22Rv1 (cell line): ENCODE measurements at regions not wholly inside any gene's neighbourhood (a gene's known extent, or its start where the extent isn't known, plus 50 kb on each side); places are given as distances from the start of the nearest gene placed in this dataset.

Experiments
- H3K27ac ChIP-seq: fragments of 450-650 bp; 2 replicates; pipeline ENCODE4 v1.5.1; 2017
- CTCF ChIP-seq: fragments of 450-650 bp; IDR thresholded peaks from 2 replicates; pipeline ENCODE4 v1.5.1; 2017; ENCODE audit warnings: mild to moderate bottlenecking
- ZFX ChIP-seq: fragments of 450-650 bp; IDR thresholded peaks from 2 replicates; pipeline ENCODE4 v1.6.1; 2017; ENCODE audit warnings: antibody characterized with exemption, borderline replicate concordance

- TF ChIP-seq ZFX (no peak), CTCF (no peak)
- no peak overlapping the region for H3K27ac ChIP-seq
These were observed 194.8 kb upstream of the PRSS16 start for GRCh38 chr6:27052731-27053082.

DNA sequence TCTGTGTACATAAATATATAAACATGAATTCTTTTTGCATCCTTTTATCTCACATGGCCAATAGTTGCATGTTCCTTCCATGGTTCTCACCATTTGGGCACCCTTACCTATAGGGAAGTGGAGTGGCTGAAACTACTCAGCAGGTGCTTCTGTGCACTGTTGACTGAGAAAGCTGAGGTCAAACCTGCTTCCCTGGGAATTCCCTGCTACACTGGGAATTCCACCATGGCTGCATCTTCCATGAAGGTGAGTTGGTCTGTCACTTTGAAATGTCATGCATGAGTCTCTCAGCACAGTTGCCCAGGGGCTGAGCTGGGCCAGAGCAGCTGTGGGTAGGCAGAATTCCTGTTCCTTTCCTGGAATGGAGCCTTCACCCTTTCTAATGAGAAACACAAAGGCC, 193.8 kb upstream of the PRSS16 start:
- TF ChIP-seq CTCF (no peak), ZFX (no peak)
- no peak overlapping the region for H3K27ac ChIP-seq

- H3K27ac ChIP-seq, result no peak overlapping the region
- TF ChIP-seq ZFX (no peak), CTCF (no peak)
These were observed 190.9 kb upstream of the PRSS16 start for GRCh38 chr6:27056615-27057014.

DNA sequence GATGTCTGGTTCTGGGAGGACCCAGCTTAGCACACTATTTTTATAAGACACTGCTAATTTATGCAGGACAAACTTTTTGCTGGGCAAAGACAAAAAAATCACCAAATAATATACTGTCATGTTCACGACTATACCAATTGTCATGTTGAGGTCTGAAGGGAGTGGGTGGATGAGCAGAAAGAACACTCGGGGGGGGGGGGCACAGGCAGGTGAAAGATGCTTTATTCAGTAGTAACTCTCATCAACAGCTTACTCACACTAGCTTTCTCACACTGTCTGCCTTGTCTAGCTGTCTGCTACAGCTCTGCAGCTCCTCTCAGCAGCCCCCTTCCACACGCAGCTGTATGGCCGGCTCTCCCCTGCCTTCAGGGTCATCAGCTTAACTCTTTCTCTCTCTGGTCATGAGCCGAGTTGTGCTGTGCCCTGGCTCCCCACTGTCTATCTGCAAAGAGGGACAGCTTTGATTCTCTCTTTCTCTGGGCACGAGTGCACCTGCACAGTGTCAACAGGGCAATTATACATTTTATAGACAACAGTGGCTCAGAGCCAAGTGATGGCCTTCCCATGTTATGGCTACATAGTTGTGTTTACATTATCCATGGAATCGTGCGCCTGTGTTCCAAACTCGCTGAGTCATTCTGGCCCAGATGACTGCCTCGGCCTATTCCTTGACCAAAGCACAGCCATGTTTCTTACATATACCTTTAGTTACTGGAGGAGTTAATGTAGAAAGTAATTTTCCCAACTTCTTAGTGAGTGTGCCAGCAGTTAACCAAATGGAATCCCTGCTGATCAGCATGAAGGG, 187.7 kb upstream of the PRSS16 start:
- TF ChIP-seq CTCF (no peak), ZFX (no peak)
- H3K27ac ChIP-seq, result peak overlapping the region; percentile 51

DNA sequence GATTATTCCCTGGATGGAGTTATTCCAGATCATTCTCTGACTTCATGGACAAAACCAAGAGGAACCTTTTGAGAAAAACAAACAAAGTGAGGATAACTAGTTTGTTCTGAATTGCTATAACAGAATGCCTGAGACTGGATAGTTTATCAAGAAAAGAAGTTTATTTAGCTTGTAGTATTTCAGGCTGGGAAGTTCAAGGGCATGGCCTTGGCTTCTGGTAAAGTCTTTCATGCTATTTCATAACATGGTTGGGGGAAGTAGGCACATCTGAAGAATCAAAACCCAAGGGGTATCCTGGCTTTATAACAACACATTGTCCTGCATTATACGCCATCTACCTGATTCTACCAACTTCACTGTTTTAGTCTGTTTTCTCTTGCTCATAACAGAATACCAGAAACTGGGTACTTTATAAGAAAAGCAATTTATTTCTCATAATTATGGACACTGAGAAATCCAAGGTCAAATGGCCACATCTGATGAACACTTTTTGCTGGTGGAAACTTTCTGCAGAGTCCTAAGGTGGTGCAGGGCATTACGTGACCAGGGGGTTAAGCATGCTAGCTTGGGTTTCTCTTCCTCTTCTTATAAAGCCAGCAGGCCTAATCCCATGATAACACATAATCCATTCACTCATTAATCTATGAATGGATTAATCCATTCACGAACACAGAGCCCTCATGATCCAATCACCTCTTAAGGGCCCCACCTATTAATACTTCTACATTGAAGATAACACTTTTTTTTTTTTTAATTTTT, 186.1 kb upstream of the PRSS16 start:
- TF ChIP-seq CTCF (no peak), ZFX (no peak)
- H3K27ac ChIP-seq, result no peak overlapping the region

DNA sequence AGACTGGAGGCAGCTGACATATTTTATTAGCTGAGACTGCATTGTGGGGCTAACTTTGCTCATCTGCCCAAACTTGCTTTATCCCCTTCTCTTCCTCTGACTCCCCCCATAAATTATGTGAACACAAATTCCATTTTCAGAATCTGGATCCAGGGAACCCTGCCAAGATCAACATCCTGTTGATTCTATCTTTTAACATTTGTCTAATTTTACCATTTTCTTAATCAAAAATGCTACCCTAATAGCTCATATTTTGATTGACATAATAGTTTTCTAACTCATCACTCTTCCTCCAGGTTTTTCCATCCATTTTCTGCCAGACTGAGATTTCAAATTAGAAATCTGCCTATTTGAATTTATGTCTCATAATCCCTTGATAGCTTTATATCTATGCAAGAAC, 184.7 kb upstream of the PRSS16 start:
- H3K27ac ChIP-seq, result no peak overlapping the region
- no peak for TF ChIP-seq ZFX
- no peak for TF ChIP-seq CTCF

- no peak for TF ChIP-seq ZFX
- TF ChIP-seq CTCF, result no peak
- H3K27ac ChIP-seq, result no peak overlapping the region
These were observed 182.3 kb upstream of the PRSS16 start for GRCh38 chr6:27065183-27065582.
